B cell (primary cell): ENCODE measurements at regions not wholly inside any gene's neighbourhood (a gene's known extent, or its start where the extent isn't known, plus 50 kb on each side); places are given as distances from the start of the nearest gene placed in this dataset.

Experiments used
- ATAC-seq: fragments of 200-7000 bp; cut with Tn5 transposase; one replicate; pipeline ENCODE4 v1.10.0; 2021; ENCODE audit warnings: low read depth, mild to moderate bottlenecking, moderate number of reproducible peaks, moderate library complexity
- CTCF ChIA-PET: fragments of 350-600 bp; sonication (Branson Sonifier 250); formaldehyde crosslinking; loops from one replicate; lab custom pipeline; 2021; ENCODE audit warnings: antibody characterized with exemption, inconsistent platforms; lab: Charles Lee
- POLR2A ChIA-PET: fragments of 350-600 bp; sonication (Branson Sonifier 250); formaldehyde crosslinking; loops from one replicate; lab custom pipeline; 2021; ENCODE audit warnings: antibody characterized with exemption; lab: Charles Lee
- DNase-seq: peaks from one replicate; pipeline ENCODE4 v3.0.0; 2013
- H2AFZ ChIP-seq: 2 replicates; pipeline ENCODE4 v1.6.1; 2012; ENCODE audit warnings: mild to moderate bottlenecking, low read depth, low read length; ENCODE audit not compliant: insufficient read depth, poor library complexity, severe bottlenecking
- H3K27ac ChIP-seq, 2 donors: 1 replicate in 1 of 2; 2 replicates in 1 of 2; pipeline ENCODE4 v1.5.1; 2012 to 2013; ENCODE audit warnings: low read length in 2 of 2, mild to moderate bottlenecking in 2 of 2, moderate library complexity in 1 of 2
- H3K27me3 ChIP-seq, 4 experiments: fragments of 200-600 bp in 1 of 4; sonication (generic) in 1 of 4; replicated peaks in 1 of 4; 1 replicate in 2 of 4; 2 replicates in 2 of 4; pipeline versions ENCODE4 v1.6.1 to v1.7.0; 2013 to 2016; ENCODE audit warnings: low read length in 3 of 4, mild to moderate bottlenecking in 2 of 4, mixed read lengths in 1 of 4, moderate library complexity in 1 of 4; ENCODE audit not compliant: insufficient read depth in 4 of 4, control insufficient read depth in 3 of 4; ENCODE audit errors: control extremely low read depth in 1 of 4
- H3K36me3 ChIP-seq, 2 experiments: replicated peaks in 1 of 2; 1 replicate in 1 of 2; 2 replicates in 1 of 2; pipeline versions ENCODE4 v1.6.1 to v1.7.1; 2013; ENCODE audit warnings: low read length in 1 of 2; ENCODE audit not compliant: insufficient read depth in 2 of 2, control insufficient read depth in 1 of 2; ENCODE audit errors: control extremely low read depth in 1 of 2, extremely low read depth in 1 of 2
- H3K4me1 ChIP-seq, 2 donors: fragments of 200-600 bp in 1 of 2; sonication (generic) in 1 of 2; 1 replicate in 1 of 2; 2 replicates in 1 of 2; pipeline versions ENCODE4 v1.5.1 to v1.6.1; 2013 to 2017; ENCODE audit warnings: low read length in 2 of 2; ENCODE audit not compliant: control insufficient read depth in 2 of 2, insufficient read depth in 2 of 2
- H3K4me2 ChIP-seq: replicated peaks from 2 replicates; pipeline ENCODE3; 2012; ENCODE audit warnings: mild to moderate bottlenecking, low read depth, low read length; ENCODE audit not compliant: poor library complexity, severe bottlenecking
- H3K4me3 ChIP-seq, 5 experiments: fragments of 200-600 bp in 1 of 5; sonication (generic) in 1 of 5; 1 replicate in 3 of 5; 2 replicates in 2 of 5; pipeline versions ENCODE4 v1.5.1 to v1.7.0; 2011 to 2016; ENCODE audit warnings: low read length in 4 of 5, mild to moderate bottlenecking in 4 of 5, low read depth in 2 of 5, control low read depth in 1 of 5, moderate library complexity in 1 of 5; ENCODE audit not compliant: insufficient read depth in 1 of 5; ENCODE audit errors: control extremely low read depth in 1 of 5, extremely low read depth in 1 of 5
- H3K79me2 ChIP-seq: fragments of 200-600 bp; sonication (generic); one replicate; pipeline ENCODE4 v1.6.0; 2016; ENCODE audit warnings: low read length; ENCODE audit not compliant: control insufficient read depth, insufficient read depth
- H3K9ac ChIP-seq: fragments of 200-600 bp; sonication (generic); 2 replicates; pipeline ENCODE4 v1.6.1; 2017; ENCODE audit warnings: mild to moderate bottlenecking, low read length, moderate library complexity
- H3K9me3 ChIP-seq, 3 donors: one replicate each; pipeline versions ENCODE4 v1.6.1 to v1.7.1; 2013; ENCODE audit warnings: low read length in 2 of 3; ENCODE audit not compliant: control insufficient read depth in 2 of 3, insufficient read depth in 1 of 3; ENCODE audit errors: control extremely low read depth in 1 of 3
- H4K20me1 ChIP-seq: 2 replicates; pipeline ENCODE4 v1.6.0; 2012; ENCODE audit warnings: mild to moderate bottlenecking, low read length; ENCODE audit not compliant: insufficient read depth, control insufficient read depth, poor library complexity, severe bottlenecking
- H3K27ac Mint-ChIP-seq: one replicate; pipeline ENCODE4 v1.8.0; 2021; ENCODE audit warnings: mixed read lengths
- H3K27me3 Mint-ChIP-seq: one replicate; pipeline ENCODE4 v1.8.0; 2021; ENCODE audit warnings: mixed read lengths
- H3K4me1 Mint-ChIP-seq: one replicate; pipeline ENCODE4 v1.8.0; 2021; ENCODE audit warnings: mixed read lengths
- H3K4me3 Mint-ChIP-seq: one replicate; pipeline ENCODE4 v1.8.0; 2021; ENCODE audit warnings: mixed read lengths
- H3K9me3 Mint-ChIP-seq: one replicate; pipeline ENCODE4 v1.8.0; 2022; ENCODE audit warnings: mixed read lengths; ENCODE audit not compliant: insufficient read depth
- EZH2 ChIP-seq: IDR thresholded peaks from 2 replicates; pipeline ENCODE4 v1.6.1; 2012; ENCODE audit warnings: borderline replicate concordance, low read depth, mild to moderate bottlenecking, moderate library complexity, low read length; ENCODE audit not compliant: insufficient read depth, poor library complexity, severe bottlenecking
- WGBS: methylation state at CpG from one replicate; pipeline ENCODE4 v1.1.5; 2013; ENCODE audit warnings: missing lambda C conversion rate; ENCODE audit not compliant: insufficient coverage; 5-methylcytosine and 5-hydroxymethylcytosine counted together
- intact Hi-C: fragments of 100-400 bp; cut with micrococcal nuclease; formaldehyde crosslinking; loops from one replicate; pipeline ENCODE4 v1.10.0; 2022
- TF ChIP-seq, protein P1 (sequence below): fragments of 200-600 bp; IDR thresholded peaks from one replicate; pipeline ENCODE4 v1.8.0; 2022; ENCODE audit warnings: antibody characterized with exemption, mild to moderate bottlenecking

DNA sequence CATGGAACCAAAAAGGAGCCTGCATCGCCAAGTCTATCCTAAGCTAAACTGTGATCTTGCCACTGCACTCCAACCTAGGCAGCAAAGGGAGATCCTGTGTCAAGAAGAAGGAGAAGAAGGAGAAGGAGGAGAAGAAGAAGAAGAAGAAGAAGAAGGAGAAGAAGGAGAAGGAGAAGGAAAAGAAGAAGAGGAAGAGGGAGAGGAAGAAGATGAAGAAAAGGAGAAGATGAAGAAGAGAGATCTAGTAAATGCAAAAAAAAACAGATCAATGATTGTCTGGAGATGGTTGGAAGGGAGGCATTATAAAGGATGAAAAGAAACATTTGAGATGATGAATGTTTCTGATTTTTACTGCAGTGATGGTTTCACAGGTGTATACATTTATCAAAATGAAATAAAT is 1629.0 kb upstream of the PIK3C3 start:
- POLR2A ChIA-PET = no interaction called here
- H3K27ac Mint-ChIP-seq = no peak overlapping the region
- no peak for ATAC-seq

DNA sequence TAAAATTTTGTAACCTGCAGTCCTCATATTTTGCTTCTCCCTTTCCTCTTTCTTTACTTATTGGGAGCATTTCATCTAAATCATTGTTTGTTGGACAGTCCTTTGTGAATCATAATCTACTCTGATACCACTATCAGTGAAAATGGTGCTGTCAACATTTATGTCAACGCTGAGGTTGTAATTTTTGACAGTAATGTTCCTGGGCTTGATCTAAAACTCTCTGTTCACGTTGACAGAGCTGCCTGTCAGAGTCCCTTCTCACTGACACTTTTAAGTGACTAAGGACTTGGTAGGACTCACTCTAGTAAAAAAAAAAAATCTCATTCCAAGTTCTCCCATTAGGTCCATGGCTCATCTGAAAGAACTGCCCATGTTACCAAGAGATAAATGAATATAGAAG is 1640.8 kb upstream of the PIK3C3 start:
- WGBS = no CpG with 5 or more reads among the region's 2 CpGs
- H2AFZ ChIP-seq = no peak overlapping the region
- no peak overlapping the region for H3K4me3 Mint-ChIP-seq
- no peak overlapping the region for H3K27ac Mint-ChIP-seq
- no peaks in the 10 kb centered on the region for H3K9me3 Mint-ChIP-seq
- H3K4me2 ChIP-seq = no peak overlapping the region
- no peaks in the 10 kb centered on the region for H3K79me2 ChIP-seq
- DNase-seq (no peak), ATAC-seq (no peak)
- no peak overlapping the region for H3K9ac ChIP-seq
- no peaks in the 10 kb centered on the region for H3K4me1 ChIP-seq
- no peaks in the 10 kb centered on the region for H3K4me1 Mint-ChIP-seq
- TF ChIP-seq, protein P1, sequence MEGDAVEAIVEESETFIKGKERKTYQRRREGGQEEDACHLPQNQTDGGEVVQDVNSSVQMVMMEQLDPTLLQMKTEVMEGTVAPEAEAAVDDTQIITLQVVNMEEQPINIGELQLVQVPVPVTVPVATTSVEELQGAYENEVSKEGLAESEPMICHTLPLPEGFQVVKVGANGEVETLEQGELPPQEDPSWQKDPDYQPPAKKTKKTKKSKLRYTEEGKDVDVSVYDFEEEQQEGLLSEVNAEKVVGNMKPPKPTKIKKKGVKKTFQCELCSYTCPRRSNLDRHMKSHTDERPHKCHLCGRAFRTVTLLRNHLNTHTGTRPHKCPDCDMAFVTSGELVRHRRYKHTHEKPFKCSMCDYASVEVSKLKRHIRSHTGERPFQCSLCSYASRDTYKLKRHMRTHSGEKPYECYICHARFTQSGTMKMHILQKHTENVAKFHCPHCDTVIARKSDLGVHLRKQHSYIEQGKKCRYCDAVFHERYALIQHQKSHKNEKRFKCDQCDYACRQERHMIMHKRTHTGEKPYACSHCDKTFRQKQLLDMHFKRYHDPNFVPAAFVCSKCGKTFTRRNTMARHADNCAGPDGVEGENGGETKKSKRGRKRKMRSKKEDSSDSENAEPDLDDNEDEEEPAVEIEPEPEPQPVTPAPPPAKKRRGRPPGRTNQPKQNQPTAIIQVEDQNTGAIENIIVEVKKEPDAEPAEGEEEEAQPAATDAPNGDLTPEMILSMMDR = no peak
- no peak for TF ChIP-seq EZH2
- intact Hi-C loops = no loop called here
- H4K20me1 ChIP-seq = no peaks in the 10 kb centered on the region
- ChIA-PET CTCF (no interaction called here), POLR2A (no interaction called here)
- no peaks in the 10 kb centered on the region for H3K36me3 ChIP-seq
- H3K27me3 ChIP-seq = no peaks in the 10 kb centered on the region
- no peaks in the 10 kb centered on the region for H3K27me3 Mint-ChIP-seq
- no peak overlapping the region for H3K27ac ChIP-seq
- H3K9me3 ChIP-seq = no peaks in the 10 kb centered on the region
- no peak overlapping the region for H3K4me3 ChIP-seq

More for the DNA sequence above, 1629.0 kb upstream of the PIK3C3 start:
- intact Hi-C loops = no loop called here
- no peak overlapping the region for H3K4me2 ChIP-seq
- Mint-ChIP-seq H3K4me3 (no peak overlapping the region), H3K4me1 (no peaks in the 10 kb centered on the region), H3K27me3 (no peaks in the 10 kb centered on the region), H3K9me3 (peaks cover 3% of the 10 kb centered on the region)
- CTCF ChIA-PET = no interaction called here
- no peaks in the 10 kb centered on the region for H3K27me3 ChIP-seq
- H3K4me1 ChIP-seq = no peaks in the 10 kb centered on the region
- H2AFZ ChIP-seq = no peak overlapping the region
- no CpG with 5 or more reads among the region's 1 CpG for WGBS
- H3K36me3 ChIP-seq = no peaks in the 10 kb centered on the region
- no peaks in the 10 kb centered on the region for H4K20me1 ChIP-seq
- no peak overlapping the region for H3K27ac ChIP-seq
- H3K9me3 ChIP-seq = no peaks in the 10 kb centered on the region
- H3K79me2 ChIP-seq = no peaks in the 10 kb centered on the region
- no peak for DNase-seq
- H3K4me3 ChIP-seq = no peak overlapping the region
- TF ChIP-seq EZH2 = no peak
- TF ChIP-seq, protein P1 = no peak
- H3K9ac ChIP-seq = no peak overlapping the region
